Fibroblast of lung (primary cell): ENCODE measurements at regions not wholly inside any gene's neighbourhood (a gene's known extent, or its start where the extent isn't known, plus 50 kb on each side); places are given as distances from the start of the nearest gene placed in this dataset.

Experiments used
- CTCF ChIP-seq, 2 donors: IDR thresholded peaks in 1 of 2; conservative IDR thresholded peaks in 1 of 2; 1 replicate in 1 of 2; 2 replicates in 1 of 2; pipeline ENCODE4 v1.5.1; 2011 to 2012; ENCODE audit warnings: low read length in 2 of 2, control low read depth in 1 of 2, inconsistent platforms in 1 of 2, low read depth in 1 of 2, mild to moderate bottlenecking in 1 of 2
- EZH2 ChIP-seq: IDR thresholded peaks from 2 replicates; pipeline ENCODE4 v1.5.1; 2012; ENCODE audit warnings: low read length, control low read depth, mild to moderate bottlenecking; ENCODE audit errors: missing control alignments

GRCh38 chr6:156593893-156594292, 183.3 kb upstream of the ARID1B start:
- TF ChIP-seq CTCF (conservative IDR thresholded peaks at IDR 0.05 in 1 of 2, IDR thresholded peaks at IDR 0.05 in 1 of 2; ENCODE audit: low read depth in 1 of 2, low read length in 2 of 2), result no peak
- TF ChIP-seq EZH2, result no peak
